ENCODE measurements at regions not wholly inside any gene's neighbourhood (a gene's known extent, or its start where the extent isn't known, plus 50 kb on each side); places are given as distances from the start of the nearest gene placed in this dataset.

- DNase-seq (ENCODE audit: low read depth, low spot score): no peak
Measured at GRCh38 chr4:26101011-26101410, 187.0 kb downstream of the SMIM20 start.

GRCh38 chr4:26104056-26104685 is 190.2 kb downstream of the SMIM20 start:
- DNase-seq (ENCODE audit: low read depth, low spot score): no peak

- DNase-seq (ENCODE audit: low read depth, low spot score): no peak
Measured at GRCh38 chr4:26105337-26105736, 191.3 kb downstream of the SMIM20 start.

- no peak for DNase-seq (ENCODE audit: low read depth, low spot score)
Measured at GRCh38 chr4:26105815-26106699, 192.0 kb downstream of the SMIM20 start.

- no peak for DNase-seq (ENCODE audit: low read depth, low spot score)
Measured at GRCh38 chr4:26106776-26107175, 192.8 kb downstream of the SMIM20 start.

- no peak for DNase-seq (ENCODE audit: low read depth, low spot score)
Measured at GRCh38 chr4:26108054-26108453, 194.0 kb downstream of the SMIM20 start.

GRCh38 chr4:26110493-26110892 is 196.5 kb downstream of the SMIM20 start:
- no peak for DNase-seq (ENCODE audit: low read depth, low spot score)

- no peak for DNase-seq (ENCODE audit: low read depth, low spot score)
Measured at GRCh38 chr4:26113339-26113940, 199.4 kb downstream of the SMIM20 start.

- DNase-seq (ENCODE audit: low read depth, low spot score): peak; percentile 17
Measured at GRCh38 chr4:26116057-26116456, 202.0 kb downstream of the SMIM20 start.

- no peak for DNase-seq (ENCODE audit: low read depth, low spot score)
Measured at GRCh38 chr4:26120098-26120825, 200.6 kb upstream of the RBPJ start.

GRCh38 chr4:26122690-26123089 is 198.1 kb upstream of the RBPJ start:
- DNase-seq (ENCODE audit: low read depth, low spot score): no peak

- no peak for DNase-seq (ENCODE audit: low read depth, low spot score)
Measured at GRCh38 chr4:26124753-26125321, 196.0 kb upstream of the RBPJ start.

GRCh38 chr4:26126143-26126718 is 194.6 kb upstream of the RBPJ start:
- DNase-seq (ENCODE audit: low read depth, low spot score): no peak

- DNase-seq (ENCODE audit: low read depth, low spot score): no peak
Measured at GRCh38 chr4:26126994-26127393, 193.8 kb upstream of the RBPJ start.

GRCh38 chr4:26127851-26128337 is 192.9 kb upstream of the RBPJ start:
- no peak for DNase-seq (ENCODE audit: low read depth, low spot score)

- no peak for DNase-seq (ENCODE audit: low read depth, low spot score)
Measured at GRCh38 chr4:26130173-26130572, 190.6 kb upstream of the RBPJ start.

- no peak for DNase-seq (ENCODE audit: low read depth, low spot score)
Measured at GRCh38 chr4:26130841-26131432, 189.9 kb upstream of the RBPJ start.

- no peak for DNase-seq (ENCODE audit: low read depth, low spot score)
Measured at GRCh38 chr4:26131711-26132110, 189.1 kb upstream of the RBPJ start.

GRCh38 chr4:26132858-26133257 is 188.0 kb upstream of the RBPJ start:
- DNase-seq (ENCODE audit: low read depth, low spot score): no peak

GRCh38 chr4:26133840-26134239 is 187.0 kb upstream of the RBPJ start:
- no peak for DNase-seq (ENCODE audit: low read depth, low spot score)

- DNase-seq (ENCODE audit: low read depth, low spot score): no peak
Measured at GRCh38 chr4:26135331-26135730, 185.5 kb upstream of the RBPJ start.

Data from astrocyte of the hippocampus (primary cell).